ENCODE measurements at regions not wholly inside any gene's neighbourhood (a gene's known extent, or its start where the extent isn't known, plus 50 kb on each side); places are given as distances from the start of the nearest gene placed in this dataset. TPM values are rescaled to one million over a fixed set of nuclear protein-coding genes. Genes with fewer than 3 reads are reported as not detected.

- H3K27ac ChIP-seq (ENCODE audit: low read depth, low read length) = no peak overlapping the region
- CTCF ChIA-PET = no interaction called here
- no peaks in the 10 kb centered on the region for H3K27me3 ChIP-seq (ENCODE audit: control insufficient read depth, insufficient read depth, low read length)
- no peak overlapping the region for H3K4me3 ChIP-seq (ENCODE audit: low read depth, low read length)
- no peaks in the 10 kb centered on the region for H3K9me3 ChIP-seq (ENCODE audit: control insufficient read depth, insufficient read depth, low read length)
- POLR2A ChIA-PET = no interaction called here
- TF ChIP-seq CTCF (IDR thresholded peaks at IDR 0.05; ENCODE audit: low read depth, low read length) = no peak
- no peak for DNase-seq (ENCODE audit: low read depth, low spot score)
Measured at GRCh38 chr4:56092540-56092939, 143.8 kb downstream of the CEP135 start.

- no peak for TF ChIP-seq CTCF (IDR thresholded peaks at IDR 0.05; ENCODE audit: low read depth, low read length)
- POLR2A ChIA-PET = no interaction called here
Measured at GRCh38 chr4:56086561-56086960, 137.8 kb downstream of the CEP135 start.

GRCh38 chr4:56086073-56086541, 137.4 kb downstream of the CEP135 start:
- Histone ChIP-seq H3K27ac (ENCODE audit: low read depth, low read length) (no peak overlapping the region), H3K9me3 (ENCODE audit: control insufficient read depth, insufficient read depth, low read length) (no peaks in the 10 kb centered on the region), H3K4me3 (ENCODE audit: low read depth, low read length) (no peak overlapping the region), H3K27me3 (ENCODE audit: control insufficient read depth, insufficient read depth, low read length) (no peaks in the 10 kb centered on the region)
- CTCF ChIA-PET = no interaction called here
- POLR2A ChIA-PET = no interaction called here
- TF ChIP-seq CTCF (IDR thresholded peaks at IDR 0.05; ENCODE audit: low read depth, low read length) = no peak
- no peak for DNase-seq (ENCODE audit: low read depth, low spot score)

More at GRCh38 chr4:56086561-56086960, 137.8 kb downstream of the CEP135 start:
- CTCF ChIA-PET = no interaction called here
- DNase-seq (ENCODE audit: low read depth, low spot score) = no peak
- Histone ChIP-seq H3K27ac (ENCODE audit: low read depth, low read length) (no peak overlapping the region), H3K27me3 (ENCODE audit: control insufficient read depth, insufficient read depth, low read length) (no peaks in the 10 kb centered on the region), H3K9me3 (ENCODE audit: control insufficient read depth, insufficient read depth, low read length) (no peaks in the 10 kb centered on the region), H3K4me3 (ENCODE audit: low read depth, low read length) (no peak overlapping the region)

GRCh38 chr4:56085275-56085674, 136.5 kb downstream of the CEP135 start:
- no peak for DNase-seq (ENCODE audit: low read depth, low spot score)
- Histone ChIP-seq H3K27ac (ENCODE audit: low read depth, low read length) (no peak overlapping the region), H3K4me3 (ENCODE audit: low read depth, low read length) (no peak overlapping the region), H3K9me3 (ENCODE audit: control insufficient read depth, insufficient read depth, low read length) (no peaks in the 10 kb centered on the region), H3K27me3 (ENCODE audit: control insufficient read depth, insufficient read depth, low read length) (no peaks in the 10 kb centered on the region)
- ChIA-PET CTCF (no interaction called here), POLR2A (no interaction called here)
- TF ChIP-seq CTCF (IDR thresholded peaks at IDR 0.05; ENCODE audit: low read depth, low read length) = no peak

GRCh38 chr4:56084851-56085250, 136.1 kb downstream of the CEP135 start:
- Histone ChIP-seq H3K4me3 (ENCODE audit: low read depth, low read length) (no peak overlapping the region), H3K27me3 (ENCODE audit: control insufficient read depth, insufficient read depth, low read length) (no peaks in the 10 kb centered on the region), H3K27ac (ENCODE audit: low read depth, low read length) (no peak overlapping the region), H3K9me3 (ENCODE audit: control insufficient read depth, insufficient read depth, low read length) (no peaks in the 10 kb centered on the region)
- ChIA-PET CTCF (no interaction called here), POLR2A (no interaction called here)
- DNase-seq (ENCODE audit: low read depth, low spot score) = no peak
- no peak for TF ChIP-seq CTCF (IDR thresholded peaks at IDR 0.05; ENCODE audit: low read depth, low read length)

Small RNA genes in the stretch of these regions (small RNA-seq; reads per million reads assigned to genes)
- gene RNA5SP161 (ENCODE audit: insufficient read length, low read depth) = not detected

Measured in AG04450 (cell line).